Fibroblast of mammary gland (primary cell): ENCODE measurements at regions not wholly inside any gene's neighbourhood (a gene's known extent, or its start where the extent isn't known, plus 50 kb on each side); places are given as distances from the start of the nearest gene placed in this dataset.
A peak's percentile ranks its signal among the peaks of the same experiment; 100 is the strongest.

Experiments
- DNase-seq: peaks from one replicate; pipeline ENCODE4 v3.0.0-alpha.2; 2010; ENCODE audit warnings: low read depth
- H3K4me3 ChIP-seq: 2 replicates; pipeline ENCODE4 v1.5.1; 2011; ENCODE audit warnings: low read depth, mild to moderate bottlenecking, low read length, moderate library complexity; ENCODE audit not compliant: control insufficient read depth
- CTCF ChIP-seq: conservative IDR thresholded peaks from 2 replicates; pipeline ENCODE4 v1.5.1; 2011; ENCODE audit warnings: low read depth, low read length, inconsistent platforms; ENCODE audit not compliant: control insufficient read depth, insufficient read depth

- DNase-seq, result no peak
- no peak overlapping the region for H3K4me3 ChIP-seq
- no peak for TF ChIP-seq CTCF
Observed at GRCh38 chr6:88558981-88559380, 392.8 kb upstream of the CNR1 start.

GRCh38 chr6:88556663-88557062, 390.5 kb upstream of the CNR1 start:
- TF ChIP-seq CTCF, result no peak
- no peak for DNase-seq
- H3K4me3 ChIP-seq, result no peak overlapping the region

- peak; percentile 8 for DNase-seq
- TF ChIP-seq CTCF, result no peak
- H3K4me3 ChIP-seq, result no peak overlapping the region
Observed at GRCh38 chr6:88548891-88549505, 382.9 kb upstream of the CNR1 start.

- no peak for TF ChIP-seq CTCF
- no peak overlapping the region for H3K4me3 ChIP-seq
- DNase-seq, result no peak
Observed at GRCh38 chr6:88547768-88548167, 381.6 kb upstream of the CNR1 start.

GRCh38 chr6:88545991-88546390, 379.8 kb upstream of the CNR1 start:
- DNase-seq, result no peak
- H3K4me3 ChIP-seq, result no peak overlapping the region
- TF ChIP-seq CTCF, result no peak

GRCh38 chr6:88544986-88545612, 379.0 kb upstream of the CNR1 start:
- TF ChIP-seq CTCF, result no peak
- DNase-seq, result no peak
- no peak overlapping the region for H3K4me3 ChIP-seq
